H1 (cell line): ENCODE measurements at regions not wholly inside any gene's neighbourhood (a gene's known extent, or its start where the extent isn't known, plus 50 kb on each side); places are given as distances from the start of the nearest gene placed in this dataset.

Experiments
- CTCF ChIA-PET: fragments of 300-600 bp; sonication (Branson Sonifier 250); formaldehyde crosslinking; loops from one replicate; lab custom pipeline; 2021; ENCODE audit not compliant: partially characterized antibody; lab: Charles Lee
- POLR2A ChIA-PET: fragments of 300-600 bp; sonication (Branson Sonifier 250); formaldehyde crosslinking; loops from one replicate; lab custom pipeline; 2021; ENCODE audit warnings: inconsistent platforms; ENCODE audit not compliant: partially characterized antibody; lab: Charles Lee
- DNase-seq, 2 experiments: peaks; one replicate each; pipeline versions ENCODE4 v3.0.0 to v3.0.0-alpha.2; 2010 to 2022; ENCODE audit warnings: low spot score in 2 of 2, low read depth in 1 of 2, mixed read lengths in 1 of 2
- FAIRE-seq: peaks from 2 replicates; lab custom pipeline; 2011; peaks lifted over from hg19 to GRCh38; lab: Jason Lieb, UNC
- H2AFZ ChIP-seq: 2 replicates; pipeline ENCODE4 v1.8.1; 2012; ENCODE audit warnings: low read length, inconsistent platforms
- H2AK5ac ChIP-seq: 2 replicates; pipeline ENCODE4 v1.6.1; 2013; ENCODE audit warnings: low read depth, low read length
- H2BK120ac ChIP-seq: replicated peaks from 2 replicates; pipeline ENCODE3; 2013; ENCODE audit warnings: low read depth, low read length, inconsistent platforms
- H2BK12ac ChIP-seq: 2 replicates; pipeline ENCODE4 v1.6.1; 2013; ENCODE audit warnings: low read depth, low read length
- H2BK15ac ChIP-seq: 2 replicates; pipeline ENCODE4 v1.6.1; 2013; ENCODE audit warnings: low read length
- H2BK20ac ChIP-seq: 2 replicates; pipeline ENCODE4 v1.6.1; 2013; ENCODE audit warnings: low read length
- H2BK5ac ChIP-seq: 2 replicates; pipeline ENCODE4 v1.6.1; 2013; ENCODE audit warnings: low read depth, low read length
- H3K14ac ChIP-seq: 2 replicates; pipeline ENCODE4 v1.6.1; 2013; ENCODE audit warnings: inconsistent platforms; ENCODE audit not compliant: insufficient read length
- H3K18ac ChIP-seq: 2 replicates; pipeline ENCODE4 v1.6.1; 2013; ENCODE audit warnings: low read length; ENCODE audit errors: extremely low read depth
- H3K23ac ChIP-seq: 2 replicates; pipeline ENCODE4 v1.6.1; 2013; ENCODE audit warnings: inconsistent platforms; ENCODE audit not compliant: insufficient read length
- H3K23me2 ChIP-seq: 2 replicates; pipeline ENCODE4 v1.6.1; 2013; ENCODE audit warnings: low read depth, low read length
- H3K27ac ChIP-seq: 2 replicates; pipeline ENCODE4 v1.6.1; 2011; ENCODE audit warnings: low read depth, low read length, inconsistent platforms
- H3K27me3 ChIP-seq, 4 experiments: replicated peaks in 1 of 4; 1 replicate in 1 of 4; 2 replicates in 3 of 4; pipeline versions ENCODE4 v1.6.1 to v1.8.1; 2011 to 2013; ENCODE audit warnings: low read length in 3 of 4, mild to moderate bottlenecking in 3 of 4, inconsistent platforms in 2 of 4, mixed read lengths in 2 of 4, moderate library complexity in 1 of 4; ENCODE audit not compliant: control insufficient read depth in 3 of 4, insufficient read depth in 3 of 4; ENCODE audit errors: extremely low read depth in 1 of 4
- H3K36me3 ChIP-seq, 4 experiments: 2 replicates each; pipeline versions ENCODE4 v1.6.1 to v1.8.1; 2011 to 2013; ENCODE audit warnings: mild to moderate bottlenecking in 4 of 4, low read length in 3 of 4, moderate library complexity in 2 of 4, control low read depth in 1 of 4, inconsistent platforms in 1 of 4; ENCODE audit not compliant: insufficient read depth in 4 of 4, control insufficient read depth in 2 of 4
- H3K4ac ChIP-seq: replicated peaks from 2 replicates; pipeline ENCODE3; 2013; ENCODE audit warnings: low read length, low read depth, mixed read lengths, inconsistent platforms; ENCODE audit not compliant: insufficient read length
- H3K4me1 ChIP-seq, 4 experiments: replicated peaks in 1 of 4; 1 replicate in 1 of 4; 2 replicates in 3 of 4; pipeline versions ENCODE4 v1.6.1 to v1.8.1; 2011 to 2013; ENCODE audit warnings: low read length in 3 of 4, inconsistent platforms in 2 of 4, mixed read lengths in 1 of 4; ENCODE audit not compliant: insufficient read depth in 4 of 4, control insufficient read depth in 3 of 4
- H3K4me2 ChIP-seq, 2 experiments: 2 replicates each; pipeline versions ENCODE4 v1.6.1 to v1.8.1; 2011 to 2013; ENCODE audit warnings: low read depth in 2 of 2, low read length in 2 of 2, control low read depth in 1 of 2, inconsistent platforms in 1 of 2, mild to moderate bottlenecking in 1 of 2; ENCODE audit not compliant: insufficient read depth in 1 of 2
- H3K4me3 ChIP-seq, 4 experiments: fragments of 200-600, 300-600 bp in 1 of 4; sonication (generic), shearing (Covaris generic), sonication (Bioruptor Twin) in 1 of 4; 2 replicates each; pipeline versions ENCODE4 v1.5.1 to v1.8.1; 2011 to 2016; ENCODE audit warnings: low read length in 4 of 4, low read depth in 3 of 4, control low read depth in 2 of 4, inconsistent platforms in 2 of 4, mild to moderate bottlenecking in 2 of 4, mixed read lengths in 1 of 4, moderate library complexity in 1 of 4; ENCODE audit not compliant: insufficient read depth in 2 of 4; ENCODE audit errors: extremely low read depth in 1 of 4
- H3K56ac ChIP-seq: replicated peaks from 2 replicates; pipeline ENCODE3; 2013; ENCODE audit warnings: low read depth, mild to moderate bottlenecking, mixed read lengths, low read length, inconsistent platforms; ENCODE audit not compliant: insufficient read length
- H3K79me1 ChIP-seq: 2 replicates; pipeline ENCODE4 v1.6.1; 2013; ENCODE audit warnings: low read depth, low read length, control low read depth
- H3K79me2 ChIP-seq, 2 experiments: 2 replicates each; pipeline versions ENCODE4 v1.6.1 to v1.8.1; 2012 to 2013; ENCODE audit warnings: low read length in 2 of 2, mild to moderate bottlenecking in 2 of 2, inconsistent platforms in 1 of 2; ENCODE audit not compliant: insufficient read depth in 2 of 2, control insufficient read depth in 1 of 2
- H3K9ac ChIP-seq, 4 experiments: replicated peaks in 1 of 4; 1 replicate in 1 of 4; 2 replicates in 3 of 4; pipeline versions ENCODE4 v1.6.1 to v1.8.1; 2011 to 2013; ENCODE audit warnings: low read depth in 3 of 4, low read length in 3 of 4, control low read depth in 2 of 4, mild to moderate bottlenecking in 2 of 4, moderate library complexity in 2 of 4, inconsistent platforms in 1 of 4; ENCODE audit errors: extremely low read depth in 1 of 4
- H3K9me3 ChIP-seq, 2 experiments: 2 replicates each; pipeline versions ENCODE4 v1.6.1 to v1.8.1; 2012 to 2013; ENCODE audit warnings: mild to moderate bottlenecking in 2 of 2, moderate library complexity in 2 of 2, control low read depth in 1 of 2, inconsistent platforms in 1 of 2, low read depth in 1 of 2, low read length in 1 of 2, mixed read lengths in 1 of 2; ENCODE audit not compliant: insufficient read depth in 2 of 2
- H4K20me1 ChIP-seq, 2 experiments: replicated peaks in 1 of 2; 2 replicates each; pipeline versions ENCODE3 to v1.8.1; 2011 to 2013; ENCODE audit warnings: inconsistent platforms in 2 of 2, low read length in 2 of 2, mild to moderate bottlenecking in 1 of 2; ENCODE audit not compliant: insufficient read depth in 2 of 2, control insufficient read depth in 1 of 2
- H4K5ac ChIP-seq: 2 replicates; pipeline ENCODE4 v1.6.1; 2013; ENCODE audit warnings: low read length, low read depth, mixed read lengths, inconsistent platforms; ENCODE audit not compliant: insufficient read length
- H4K8ac ChIP-seq: 2 replicates; pipeline ENCODE4 v1.8.0; 2013; ENCODE audit warnings: mild to moderate bottlenecking, moderate library complexity, low read length, inconsistent platforms; ENCODE audit not compliant: insufficient read depth; ENCODE audit errors: extremely low read depth
- H4K91ac ChIP-seq: replicated peaks from 2 replicates; pipeline ENCODE3; 2013; ENCODE audit warnings: low read length, mixed read lengths, inconsistent platforms; ENCODE audit not compliant: insufficient read length
- CTBP2 ChIP-seq: IDR thresholded peaks from 2 replicates; pipeline ENCODE4 v1.7.0; 2011; ENCODE audit warnings: borderline replicate concordance, mild to moderate bottlenecking, moderate library complexity, mixed read lengths, low read length; ENCODE audit not compliant: insufficient read depth, insufficient read length
- GTF2F1 ChIP-seq: IDR thresholded peaks from 2 replicates; pipeline ENCODE4 v1.6.1; 2012; ENCODE audit warnings: low read depth, low read length, improper control_type of control experiment, borderline replicate concordance
- KDM1A ChIP-seq: fragments of 200-600, 300-600 bp; sonication (generic); IDR thresholded peaks from 2 replicates; pipeline ENCODE4 v1.7.1; 2016; ENCODE audit warnings: mild to moderate bottlenecking, low read length, borderline replicate concordance
- NANOG ChIP-seq: IDR thresholded peaks from 2 replicates; pipeline ENCODE4 v1.6.1; 2011; ENCODE audit warnings: low read length, low read depth, mild to moderate bottlenecking, inconsistent platforms; ENCODE audit not compliant: insufficient read depth, poor library complexity, severe bottlenecking
- NRF1 ChIP-seq: IDR thresholded peaks from 2 replicates; pipeline ENCODE4 v1.6.1; 2011; ENCODE audit warnings: mild to moderate bottlenecking, low read depth, low read length, improper control_type of control experiment
- POLR2A ChIP-seq, 2 experiments: IDR thresholded peaks; 1 replicate in 1 of 2; 2 replicates in 1 of 2; pipeline ENCODE4 v1.6.1; 2011; ENCODE audit warnings: low read depth in 2 of 2, low read length in 2 of 2, mild to moderate bottlenecking in 2 of 2; ENCODE audit errors: control extremely low read depth in 1 of 2
- POLR2AphosphoS5 ChIP-seq: IDR thresholded peaks from 2 replicates; pipeline ENCODE4 v1.6.1; 2011; ENCODE audit warnings: low read depth, low read length
- RBBP5 ChIP-seq: IDR thresholded peaks from 2 replicates; pipeline ENCODE4 v1.7.1; 2012; ENCODE audit warnings: low read depth, mild to moderate bottlenecking, inconsistent platforms, low read length, moderate library complexity, borderline replicate concordance
- SIN3A ChIP-seq, 2 experiments: IDR thresholded peaks in 1 of 2; conservative IDR thresholded peaks in 1 of 2; 2 replicates each; pipeline ENCODE4 v1.6.1; 2011 to 2012; ENCODE audit warnings: low read length in 2 of 2, improper control_type of control experiment in 1 of 2, low read depth in 1 of 2, mild to moderate bottlenecking in 1 of 2
- SRF ChIP-seq: IDR thresholded peaks from 2 replicates; pipeline ENCODE4 v1.6.1; 2011; ENCODE audit warnings: mild to moderate bottlenecking, low read depth, low read length, moderate library complexity
- TAF1 ChIP-seq: IDR thresholded peaks from 2 replicates; pipeline ENCODE4 v1.6.1; 2011; ENCODE audit warnings: mild to moderate bottlenecking, low read depth, low read length
- TEAD4 ChIP-seq: IDR thresholded peaks from 2 replicates; pipeline ENCODE4 v1.6.1; 2012; ENCODE audit warnings: low read depth, low read length, inconsistent platforms, mixed read lengths
- TF ChIP-seq, protein P1 (sequence below), 3 experiments: IDR thresholded peaks; 1 replicate in 2 of 3; 2 replicates in 1 of 3; pipeline versions ENCODE4 v1.5.1 to v1.6.1; 2011; ENCODE audit warnings: low read length in 3 of 3, mild to moderate bottlenecking in 3 of 3, inconsistent platforms in 2 of 3, low read depth in 1 of 3, moderate library complexity in 1 of 3; ENCODE audit not compliant: insufficient read depth in 1 of 3; ENCODE audit errors: control extremely low read depth in 1 of 3

DNA sequence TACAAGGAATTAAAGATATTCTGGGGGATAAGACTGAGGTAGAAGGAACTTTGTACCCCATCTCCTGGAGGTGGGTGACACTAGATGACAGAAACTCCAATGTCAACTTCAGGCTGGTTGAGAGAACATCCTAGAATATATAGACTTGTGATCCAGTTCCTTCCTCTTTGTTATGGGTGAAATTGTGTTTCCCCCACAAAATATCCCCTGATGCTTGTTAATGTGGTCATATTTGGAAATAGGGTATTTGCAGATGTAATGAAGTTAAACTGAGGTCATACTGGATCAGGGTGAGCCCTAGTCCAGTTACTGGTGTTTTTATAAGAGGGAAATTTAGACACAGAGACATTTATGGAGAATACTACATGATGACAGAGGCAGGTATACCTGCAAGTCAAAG lies 114.0 kb upstream of the NAMPT start:
- no peak for DNase-seq
- Histone ChIP-seq H3K9ac (no peak overlapping the region), H2BK15ac (no peak overlapping the region), H2AFZ (no peak overlapping the region), H3K79me2 (no peaks in the 10 kb centered on the region), H3K4me1 (peaks cover 0 to 6% (median 3%) of the 10 kb centered on the region in 4 experiments; a peak in 3 of 7 replicates), H3K23me2 (no peaks in the 10 kb centered on the region), H3K4me3 (no peak overlapping the region), H3K4me2 (no peak overlapping the region), H3K4ac (no peak overlapping the region), H2BK5ac (no peak overlapping the region), H2BK120ac (no peak overlapping the region), H3K56ac (no peak overlapping the region), H3K23ac (no peak overlapping the region), H2AK5ac (no peak overlapping the region), H3K36me3 (no peaks in the 10 kb centered on the region), H3K79me1 (no peaks in the 10 kb centered on the region), H3K18ac (no peak overlapping the region), H4K91ac (no peak overlapping the region), H2BK20ac (no peak overlapping the region), H3K27me3 (no peaks in the 10 kb centered on the region), H3K14ac (no peak overlapping the region), H4K5ac (no peak overlapping the region), H2BK12ac (no peak overlapping the region), H4K20me1 (no peaks in the 10 kb centered on the region), H3K27ac (no peak overlapping the region), H4K8ac (no peak overlapping the region), H3K9me3 (no peaks in the 10 kb centered on the region)
- POLR2A ChIA-PET, result no interaction called here
- CTCF ChIA-PET, result no interaction called here
- no peak for FAIRE-seq
- TF ChIP-seq SRF, result no peak
- no peak for TF ChIP-seq POLR2AphosphoS5
- no peak for TF ChIP-seq NANOG
- TF ChIP-seq GTF2F1, result no peak
- no peak for TF ChIP-seq POLR2A (IDR thresholded peaks at IDR 0.05; ENCODE audit: control extremely low read depth in 1 of 2, low read depth in 2 of 2, low read length in 2 of 2)
- TF ChIP-seq CTBP2, result no peak
- TF ChIP-seq TAF1, result no peak
- TF ChIP-seq SIN3A (conservative IDR thresholded peaks at IDR 0.05 in 1 of 2, IDR thresholded peaks at IDR 0.05 in 1 of 2; ENCODE audit: low read depth in 1 of 2, low read length in 2 of 2), result no peak
- TF ChIP-seq, protein P1, sequence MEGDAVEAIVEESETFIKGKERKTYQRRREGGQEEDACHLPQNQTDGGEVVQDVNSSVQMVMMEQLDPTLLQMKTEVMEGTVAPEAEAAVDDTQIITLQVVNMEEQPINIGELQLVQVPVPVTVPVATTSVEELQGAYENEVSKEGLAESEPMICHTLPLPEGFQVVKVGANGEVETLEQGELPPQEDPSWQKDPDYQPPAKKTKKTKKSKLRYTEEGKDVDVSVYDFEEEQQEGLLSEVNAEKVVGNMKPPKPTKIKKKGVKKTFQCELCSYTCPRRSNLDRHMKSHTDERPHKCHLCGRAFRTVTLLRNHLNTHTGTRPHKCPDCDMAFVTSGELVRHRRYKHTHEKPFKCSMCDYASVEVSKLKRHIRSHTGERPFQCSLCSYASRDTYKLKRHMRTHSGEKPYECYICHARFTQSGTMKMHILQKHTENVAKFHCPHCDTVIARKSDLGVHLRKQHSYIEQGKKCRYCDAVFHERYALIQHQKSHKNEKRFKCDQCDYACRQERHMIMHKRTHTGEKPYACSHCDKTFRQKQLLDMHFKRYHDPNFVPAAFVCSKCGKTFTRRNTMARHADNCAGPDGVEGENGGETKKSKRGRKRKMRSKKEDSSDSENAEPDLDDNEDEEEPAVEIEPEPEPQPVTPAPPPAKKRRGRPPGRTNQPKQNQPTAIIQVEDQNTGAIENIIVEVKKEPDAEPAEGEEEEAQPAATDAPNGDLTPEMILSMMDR (IDR thresholded peaks at IDR 0.05; ENCODE audit: control extremely low read depth in 1 of 3, insufficient read depth in 1 of 3, low read depth in 1 of 3, low read length in 3 of 3), result no peak
- TF ChIP-seq RBBP5, result no peak
- no peak for TF ChIP-seq TEAD4
- TF ChIP-seq NRF1, result no peak
- no peak for TF ChIP-seq KDM1A
